ENCODE measurements at regions not wholly inside any gene's neighbourhood (a gene's known extent, or its start where the extent isn't known, plus 50 kb on each side); places are given as distances from the start of the nearest gene placed in this dataset.

- Histone ChIP-seq H3K23ac (ENCODE audit: insufficient read length) (no peak overlapping the region), H3K4me3 (ENCODE audit: extremely low read depth in 1 of 4, insufficient read depth in 2 of 4, low read depth in 3 of 4, low read length in 4 of 4) (no peak overlapping the region), H2BK20ac (ENCODE audit: low read length) (no peak overlapping the region), H3K9ac (replicated peaks in 1 of 4; ENCODE audit: extremely low read depth in 1 of 4, low read depth in 3 of 4, low read length in 3 of 4) (no peak overlapping the region), H4K5ac (ENCODE audit: insufficient read length, low read depth, low read length) (no peak overlapping the region), H3K79me1 (ENCODE audit: low read depth, low read length) (no peaks in the 10 kb centered on the region), H3K79me2 (ENCODE audit: control insufficient read depth in 1 of 2, insufficient read depth in 2 of 2, low read length in 2 of 2) (no peaks in the 10 kb centered on the region), H2AFZ (ENCODE audit: low read length) (no peak overlapping the region), H3K56ac (replicated peaks; ENCODE audit: insufficient read length, low read depth, low read length) (no peak overlapping the region), H4K20me1 (replicated peaks in 1 of 2; ENCODE audit: control insufficient read depth in 1 of 2, insufficient read depth in 2 of 2, low read length in 2 of 2) (no peaks in the 10 kb centered on the region), H3K9me3 (ENCODE audit: insufficient read depth in 2 of 2, low read depth in 1 of 2, low read length in 1 of 2) (no peaks in the 10 kb centered on the region), H2BK120ac (replicated peaks; ENCODE audit: low read depth, low read length) (no peak overlapping the region), H3K4me1 (replicated peaks in 1 of 4; ENCODE audit: control insufficient read depth in 3 of 4, insufficient read depth in 4 of 4, low read length in 3 of 4) (no peaks in the 10 kb centered on the region), H4K8ac (ENCODE audit: extremely low read depth, insufficient read depth, low read length) (0 out of 2 replicates have a peak overlapping the region, but pooled peaks have one; percentile 14), H2BK12ac (ENCODE audit: low read depth, low read length) (no peak overlapping the region), H4K91ac (replicated peaks; ENCODE audit: insufficient read length, low read length) (no peak overlapping the region), H2BK15ac (ENCODE audit: low read length) (no peak overlapping the region), H3K27me3 (replicated peaks in 1 of 4; ENCODE audit: control insufficient read depth in 3 of 4, extremely low read depth in 1 of 4, insufficient read depth in 3 of 4, low read length in 3 of 4) (no peaks in the 10 kb centered on the region), H3K36me3 (ENCODE audit: control insufficient read depth in 2 of 4, insufficient read depth in 4 of 4, low read length in 3 of 4) (no peaks in the 10 kb centered on the region), H3K27ac (ENCODE audit: low read depth, low read length) (no peak overlapping the region), H2BK5ac (ENCODE audit: low read depth, low read length) (no peak overlapping the region), H3K18ac (ENCODE audit: extremely low read depth, low read length) (no peak overlapping the region), H3K4me2 (ENCODE audit: insufficient read depth in 1 of 2, low read depth in 2 of 2, low read length in 2 of 2) (no peak overlapping the region), H3K14ac (ENCODE audit: insufficient read length) (no peak overlapping the region), H3K23me2 (ENCODE audit: low read depth, low read length) (no peaks in the 10 kb centered on the region), H3K4ac (replicated peaks; ENCODE audit: insufficient read length, low read depth, low read length) (no peak overlapping the region), H2AK5ac (ENCODE audit: low read depth, low read length) (no peak overlapping the region)
- ChIA-PET POLR2A (ENCODE audit: partially characterized antibody) (no interaction called here), CTCF (ENCODE audit: partially characterized antibody) (no interaction called here)
- FAIRE-seq: no peak
- no peak for DNase-seq (ENCODE audit: low read depth in 1 of 2, low spot score in 2 of 2)
- WGBS, 2 experiments (ENCODE audit: extremely low coverage in 1 of 2, insufficient coverage in 1 of 2, insufficient read length in 1 of 2, insufficient replicate concordance in 2 of 2, low coverage in 1 of 2, low lambda C conversion rate in 2 of 2, missing lambda C conversion rate in 1 of 2): 80% methylated on average over 3 of the region's 4 CpGs; no CpG with 5 or more reads in 1 of the 2 experiments
- TF ChIP-seq SP2 (IDR thresholded peaks at IDR 0.05; ENCODE audit: low read length) (no peak), TEAD4 (IDR thresholded peaks at IDR 0.05; ENCODE audit: low read depth, low read length) (no peak), RNF2 (IDR thresholded peaks at IDR 0.05; ENCODE audit: borderline replicate concordance, low read depth, low read length, missing control alignments, poor library complexity, severe bottlenecking) (no peak), POLR2A (IDR thresholded peaks at IDR 0.05; ENCODE audit: control extremely low read depth in 1 of 2, low read depth in 2 of 2, low read length in 2 of 2) (no peak), E2F6 (IDR thresholded peaks at IDR 0.05) (no peak), TAF1 (IDR thresholded peaks at IDR 0.05; ENCODE audit: low read depth, low read length) (no peak), RAD21 (IDR thresholded peaks at IDR 0.05 in 1 of 2, conservative IDR thresholded peaks at IDR 0.05 in 1 of 2; ENCODE audit: low read depth in 2 of 2, low read length in 2 of 2) (no peak), TCF12 (IDR thresholded peaks at IDR 0.05; ENCODE audit: low read depth, low read length) (no peak), CHD2 (IDR thresholded peaks at IDR 0.05; ENCODE audit: low read length) (no peak), JUN (IDR thresholded peaks at IDR 0.05; ENCODE audit: low read depth, low read length) (no peak), KDM5A (IDR thresholded peaks at IDR 0.05; ENCODE audit: low read length) (no peak)
Measured at GRCh38 chr2:35356332-35356731, 999.2 kb upstream of the CRIM1 start.

All from H1 (cell line).